Neural progenitor cell (in vitro differentiated cells): ENCODE measurements at regions not wholly inside any gene's neighbourhood (a gene's known extent, or its start where the extent isn't known, plus 50 kb on each side); places are given as distances from the start of the nearest gene placed in this dataset.

ENCODE experiments used
- CTCF ChIP-seq: fragments of 200-600 bp; sonication (generic); IDR thresholded peaks from 2 replicates; pipeline ENCODE4 v1.5.1; 2017; ENCODE audit warnings: antibody characterized with exemption, mild to moderate bottlenecking
- EZH2 ChIP-seq: fragments of 200-600 bp; sonication (generic); IDR thresholded peaks from 2 replicates; pipeline ENCODE4 v1.6.1; 2017; ENCODE audit warnings: antibody characterized with exemption, mild to moderate bottlenecking, moderate library complexity
- EZH2phosphoT487 ChIP-seq: fragments of 200-600 bp; sonication (generic); IDR thresholded peaks from 2 replicates; pipeline ENCODE4 v1.6.1; 2017; ENCODE audit warnings: antibody characterized with exemption

DNA sequence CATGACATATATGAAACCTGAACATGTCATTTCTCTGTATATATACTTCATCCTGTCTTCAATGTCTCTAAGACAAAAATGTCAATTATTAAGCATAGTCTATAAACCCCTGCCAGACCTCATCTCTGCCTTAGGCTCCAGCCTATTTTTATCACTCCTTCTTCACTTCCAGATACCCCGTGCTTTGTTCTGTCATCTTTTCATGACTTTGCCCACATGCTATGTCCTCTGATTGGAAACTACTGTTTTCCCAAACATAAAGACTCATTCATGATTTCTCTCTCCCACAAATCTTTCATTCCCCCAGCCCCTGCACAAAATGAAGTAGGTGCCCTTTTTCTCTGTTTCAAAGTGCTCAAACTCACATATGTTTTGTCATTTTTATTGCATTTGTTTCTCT lies 1503.9 kb downstream of the DPP10 start:
- TF ChIP-seq CTCF (no peak), EZH2 (no peak), EZH2phosphoT487 (no peak)
